AG04450 (cell line): ENCODE measurements at regions not wholly inside any gene's neighbourhood (a gene's known extent, or its start where the extent isn't known, plus 50 kb on each side); places are given as distances from the start of the nearest gene placed in this dataset.

Source experiments
- CTCF ChIA-PET: fragments of 300-600, 350-600 bp; formaldehyde crosslinking; extraction: SDS; loops from one replicate; lab custom pipeline; 2022; ENCODE audit warnings: antibody characterized with exemption, inconsistent platforms; lab: Charles Lee
- POLR2A ChIA-PET: fragments of 350-600 bp; formaldehyde crosslinking; extraction: SDS; loops from one replicate; lab custom pipeline; 2021; ENCODE audit warnings: antibody characterized with exemption, inconsistent platforms; lab: Yijun Ruan, JAX
- DNase-seq: peaks from one replicate; pipeline ENCODE4 v3.0.0-alpha.2; 2011; ENCODE audit warnings: low read depth, low spot score
- H3K27ac ChIP-seq: one replicate; pipeline ENCODE4 v1.5.1; 2012; ENCODE audit warnings: low read depth, low read length, control low read depth
- H3K27me3 ChIP-seq: one replicate; pipeline ENCODE4 v1.6.0; 2012; ENCODE audit warnings: low read length; ENCODE audit not compliant: control insufficient read depth, insufficient read depth
- H3K4me3 ChIP-seq: 2 replicates; pipeline ENCODE4 v1.5.1; 2011; ENCODE audit warnings: mild to moderate bottlenecking, low read depth, low read length, control low read depth
- H3K9me3 ChIP-seq: 2 replicates; pipeline ENCODE4 v1.5.1; 2012; ENCODE audit warnings: low read length; ENCODE audit not compliant: control insufficient read depth, insufficient read depth
- TF ChIP-seq, protein P1 (sequence below): IDR thresholded peaks from 2 replicates; pipeline ENCODE4 v1.5.1; 2011; ENCODE audit warnings: low read depth, low read length, control low read depth, inconsistent platforms

DNA sequence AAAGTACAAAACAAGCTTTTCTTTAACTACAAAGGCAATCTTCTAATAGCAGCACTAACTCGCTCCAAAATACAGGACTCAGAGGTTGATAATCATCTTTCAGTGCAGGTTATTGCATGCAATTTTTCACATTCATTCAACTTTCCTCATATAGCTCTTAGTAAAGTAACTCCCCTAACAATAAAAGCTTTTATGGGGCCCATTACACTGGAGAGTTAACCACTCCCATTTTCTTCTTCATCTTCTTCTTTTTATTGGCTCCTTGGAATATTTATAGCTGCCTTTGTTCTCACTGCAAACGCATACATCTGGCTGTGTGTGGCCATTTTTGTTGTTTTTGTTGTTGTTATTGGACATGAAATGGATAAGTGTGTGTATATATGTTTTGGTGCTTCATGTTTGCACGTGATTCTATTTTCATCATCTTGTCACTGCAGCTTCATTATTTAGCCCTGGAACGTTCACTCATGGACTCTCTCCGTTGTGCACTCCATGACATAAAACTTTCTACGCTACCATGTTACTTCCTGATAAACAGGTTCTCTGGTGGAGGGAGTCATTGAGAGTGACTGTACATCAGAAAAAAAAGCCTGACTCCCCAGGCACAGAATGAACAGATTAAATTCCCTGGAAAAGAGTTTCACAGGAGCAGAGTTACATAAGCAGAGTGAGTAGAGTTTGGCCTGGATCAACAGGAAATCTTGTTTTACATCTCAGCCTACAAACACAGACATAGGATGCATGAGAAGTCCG lies 236.4 kb upstream of the SP4 start:
- no peak for DNase-seq
- Histone ChIP-seq H3K9me3 (peaks cover 19% of the 10 kb centered on the region), H3K27ac (no peak overlapping the region), H3K27me3 (no peaks in the 10 kb centered on the region), H3K4me3 (no peak overlapping the region)
- POLR2A ChIA-PET, result no interaction called here
- CTCF ChIA-PET, result no interaction called here
- TF ChIP-seq, protein P1, sequence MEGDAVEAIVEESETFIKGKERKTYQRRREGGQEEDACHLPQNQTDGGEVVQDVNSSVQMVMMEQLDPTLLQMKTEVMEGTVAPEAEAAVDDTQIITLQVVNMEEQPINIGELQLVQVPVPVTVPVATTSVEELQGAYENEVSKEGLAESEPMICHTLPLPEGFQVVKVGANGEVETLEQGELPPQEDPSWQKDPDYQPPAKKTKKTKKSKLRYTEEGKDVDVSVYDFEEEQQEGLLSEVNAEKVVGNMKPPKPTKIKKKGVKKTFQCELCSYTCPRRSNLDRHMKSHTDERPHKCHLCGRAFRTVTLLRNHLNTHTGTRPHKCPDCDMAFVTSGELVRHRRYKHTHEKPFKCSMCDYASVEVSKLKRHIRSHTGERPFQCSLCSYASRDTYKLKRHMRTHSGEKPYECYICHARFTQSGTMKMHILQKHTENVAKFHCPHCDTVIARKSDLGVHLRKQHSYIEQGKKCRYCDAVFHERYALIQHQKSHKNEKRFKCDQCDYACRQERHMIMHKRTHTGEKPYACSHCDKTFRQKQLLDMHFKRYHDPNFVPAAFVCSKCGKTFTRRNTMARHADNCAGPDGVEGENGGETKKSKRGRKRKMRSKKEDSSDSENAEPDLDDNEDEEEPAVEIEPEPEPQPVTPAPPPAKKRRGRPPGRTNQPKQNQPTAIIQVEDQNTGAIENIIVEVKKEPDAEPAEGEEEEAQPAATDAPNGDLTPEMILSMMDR, result no peak

DNA sequence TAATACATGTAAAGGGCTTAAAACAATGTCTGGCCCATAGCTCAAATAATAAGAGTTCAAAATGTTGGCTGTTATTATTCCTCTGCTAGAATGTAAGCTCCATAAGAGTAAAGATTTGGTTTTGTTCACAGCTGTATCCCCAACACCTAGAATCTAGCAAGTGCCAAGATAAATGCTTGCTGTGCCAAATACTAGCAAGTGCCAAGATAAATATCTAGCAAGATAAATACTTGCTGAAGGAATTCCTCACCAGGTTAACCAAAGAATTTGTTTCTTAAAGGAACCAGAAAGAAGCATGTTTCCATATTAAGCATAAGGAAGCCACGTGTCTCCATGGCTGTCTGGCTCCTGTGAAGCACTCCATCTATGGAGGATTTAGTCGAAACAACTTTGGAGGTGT lies 235.2 kb upstream of the SP4 start:
- TF ChIP-seq, protein P1, result no peak
- Histone ChIP-seq H3K27ac (no peak overlapping the region), H3K9me3 (peaks cover 17% of the 10 kb centered on the region; the same call in 1 of the 2 replicates), H3K4me3 (no peak overlapping the region), H3K27me3 (no peaks in the 10 kb centered on the region)
- ChIA-PET POLR2A (no interaction called here), CTCF (no interaction called here)
- no peak for DNase-seq

DNA sequence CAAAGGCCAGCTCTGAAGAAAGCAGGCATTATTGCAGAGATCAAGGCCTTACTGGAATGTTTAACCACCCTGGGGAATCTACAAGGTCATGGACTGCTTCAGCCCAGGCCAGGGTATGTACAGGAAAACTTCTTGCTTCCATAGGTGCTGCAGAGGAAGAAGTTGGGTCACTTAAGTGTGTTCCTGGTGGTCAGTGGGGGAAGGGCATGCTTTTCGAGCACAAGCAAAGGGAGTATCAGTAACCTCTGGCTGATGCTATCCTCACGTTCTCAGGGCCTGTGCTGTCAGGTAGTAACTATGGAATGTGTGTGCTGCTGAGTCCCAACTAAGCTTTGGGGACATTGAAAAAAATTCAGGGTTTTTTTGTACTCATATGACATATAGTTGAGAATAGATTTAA lies 234.0 kb upstream of the SP4 start:
- Histone ChIP-seq H3K4me3 (no peak overlapping the region), H3K27me3 (no peaks in the 10 kb centered on the region), H3K9me3 (peaks cover 22% of the 10 kb centered on the region), H3K27ac (no peak overlapping the region)
- ChIA-PET CTCF (no interaction called here), POLR2A (no interaction called here)
- TF ChIP-seq, protein P1, result no peak
- DNase-seq, result no peak

DNA sequence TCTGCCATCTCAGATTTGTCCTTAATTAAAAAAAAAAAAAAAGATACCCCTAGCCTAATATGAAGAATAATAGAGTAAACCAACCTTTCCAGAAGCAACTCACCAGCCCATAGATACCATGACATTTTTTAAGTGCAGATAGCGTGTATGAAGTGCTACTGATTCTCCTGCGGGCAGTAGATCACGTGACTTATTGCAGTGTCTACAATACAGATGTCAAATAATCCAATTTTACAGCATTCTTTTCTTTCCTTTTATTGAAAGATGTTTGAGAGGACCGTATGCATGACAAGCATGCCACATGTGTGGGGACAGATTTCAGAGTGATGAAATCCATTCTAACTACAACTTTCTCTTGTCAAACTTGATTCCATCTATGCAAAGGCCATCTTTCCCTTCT lies 232.9 kb upstream of the SP4 start:
- Histone ChIP-seq H3K27ac (no peak overlapping the region), H3K4me3 (no peak overlapping the region), H3K9me3 (peaks cover 22% of the 10 kb centered on the region), H3K27me3 (no peaks in the 10 kb centered on the region)
- DNase-seq, result no peak
- TF ChIP-seq, protein P1, result no peak
- ChIA-PET CTCF (interaction anchor here (0.6 kb wide), 1 partner anchor 20 kb away, joined by 3 read pairs; no protein-coding TSS in a partner anchor), POLR2A (no interaction called here)

DNA sequence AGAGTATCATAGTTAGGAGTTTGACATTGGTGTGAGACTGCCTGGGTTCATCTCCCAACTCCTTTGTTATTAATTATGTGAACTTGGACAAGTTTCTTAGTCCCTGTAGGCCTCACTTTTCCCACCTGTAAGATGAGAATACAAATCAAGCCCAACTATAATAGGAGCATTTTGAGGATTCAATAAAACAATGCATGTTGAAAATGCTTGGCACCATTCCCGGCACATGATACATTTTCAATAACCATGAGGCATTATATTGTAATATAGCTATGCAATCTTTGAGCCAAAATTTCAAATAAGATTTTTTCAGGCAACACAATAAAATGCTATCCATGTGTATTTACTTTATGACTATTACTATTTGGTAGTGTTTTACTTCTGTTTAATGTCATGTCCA lies 229.0 kb upstream of the SP4 start:
- DNase-seq, result no peak
- TF ChIP-seq, protein P1, result no peak
- Histone ChIP-seq H3K9me3 (peaks cover 27% of the 10 kb centered on the region), H3K27me3 (no peaks in the 10 kb centered on the region), H3K4me3 (no peak overlapping the region), H3K27ac (no peak overlapping the region)
- ChIA-PET CTCF (no interaction called here), POLR2A (no interaction called here)
